GM12874 (cell line): ENCODE measurements at regions not wholly inside any gene's neighbourhood (a gene's known extent, or its start where the extent isn't known, plus 50 kb on each side); places are given as distances from the start of the nearest gene placed in this dataset.

Experiments
- TF ChIP-seq, protein P1 (sequence below): IDR thresholded peaks from 2 replicates; pipeline ENCODE4 v1.5.1; 2011; ENCODE audit warnings: low read depth, mild to moderate bottlenecking, control low read depth, low read length, moderate library complexity; ENCODE audit not compliant: insufficient read depth

GRCh38 chr3:101049532-101049931, 56.3 kb upstream of the ABI3BP start:
- TF ChIP-seq, protein P1, sequence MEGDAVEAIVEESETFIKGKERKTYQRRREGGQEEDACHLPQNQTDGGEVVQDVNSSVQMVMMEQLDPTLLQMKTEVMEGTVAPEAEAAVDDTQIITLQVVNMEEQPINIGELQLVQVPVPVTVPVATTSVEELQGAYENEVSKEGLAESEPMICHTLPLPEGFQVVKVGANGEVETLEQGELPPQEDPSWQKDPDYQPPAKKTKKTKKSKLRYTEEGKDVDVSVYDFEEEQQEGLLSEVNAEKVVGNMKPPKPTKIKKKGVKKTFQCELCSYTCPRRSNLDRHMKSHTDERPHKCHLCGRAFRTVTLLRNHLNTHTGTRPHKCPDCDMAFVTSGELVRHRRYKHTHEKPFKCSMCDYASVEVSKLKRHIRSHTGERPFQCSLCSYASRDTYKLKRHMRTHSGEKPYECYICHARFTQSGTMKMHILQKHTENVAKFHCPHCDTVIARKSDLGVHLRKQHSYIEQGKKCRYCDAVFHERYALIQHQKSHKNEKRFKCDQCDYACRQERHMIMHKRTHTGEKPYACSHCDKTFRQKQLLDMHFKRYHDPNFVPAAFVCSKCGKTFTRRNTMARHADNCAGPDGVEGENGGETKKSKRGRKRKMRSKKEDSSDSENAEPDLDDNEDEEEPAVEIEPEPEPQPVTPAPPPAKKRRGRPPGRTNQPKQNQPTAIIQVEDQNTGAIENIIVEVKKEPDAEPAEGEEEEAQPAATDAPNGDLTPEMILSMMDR: no peak

- TF ChIP-seq, protein P1: no peak
These were observed 50.5 kb upstream of the ABI3BP start for GRCh38 chr3:101043687-101044078.

DNA sequence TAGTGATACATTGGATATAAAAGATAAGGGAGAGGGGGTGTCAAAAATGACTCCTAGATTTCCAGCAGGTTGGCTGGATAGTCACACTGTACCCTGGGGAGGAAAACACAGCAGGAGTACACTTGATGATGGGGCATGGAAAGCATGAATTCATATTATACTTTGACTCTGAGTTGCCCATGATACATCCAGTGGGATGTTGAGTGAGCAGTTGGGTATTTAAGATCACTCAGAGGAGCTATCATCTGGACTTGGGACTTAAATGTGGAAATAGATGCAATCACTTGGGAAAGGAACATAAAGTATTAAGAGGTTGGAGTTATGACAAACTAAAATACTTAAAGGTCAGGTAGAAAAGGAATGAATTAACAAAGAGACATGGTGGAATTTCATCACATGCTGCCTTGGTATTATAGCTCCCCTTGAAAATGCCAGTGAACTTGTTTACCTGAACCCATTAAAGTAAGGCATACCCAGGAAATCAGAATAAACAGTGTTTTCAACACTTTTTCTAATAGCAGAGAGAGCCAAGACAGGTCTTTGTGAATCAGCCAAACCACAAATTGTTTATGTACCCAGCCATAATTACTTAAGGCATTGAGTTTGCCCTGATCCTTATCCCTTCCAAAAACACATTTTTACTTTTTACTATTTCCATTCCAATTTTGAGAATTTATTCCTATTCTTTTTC, 49.9 kb upstream of the ABI3BP start:
- TF ChIP-seq, protein P1: no peak
